HEK293T (cell line): ENCODE measurements at regions not wholly inside any gene's neighbourhood (a gene's known extent, or its start where the extent isn't known, plus 50 kb on each side); places are given as distances from the start of the nearest gene placed in this dataset.
A peak's percentile ranks its signal among the peaks of the same experiment; 100 is the strongest.

Experiments
- CTCF ChIA-PET: fragments of 350-600 bp; formaldehyde crosslinking; extraction: SDS; loops from one replicate; lab custom pipeline; 2021; ENCODE audit warnings: antibody characterized with exemption, inconsistent platforms; lab: Yijun Ruan, JAX
- POLR2A ChIA-PET: fragments of 350-600 bp; formaldehyde crosslinking; extraction: SDS; loops from one replicate; lab custom pipeline; 2020; ENCODE audit warnings: antibody characterized with exemption, inconsistent platforms; lab: Yijun Ruan, JAX
- DNase-seq: peaks from one replicate; pipeline ENCODE4 v3.0.0; 2012; ENCODE audit warnings: mixed read lengths; ENCODE audit errors: extremely low spot score
- ARNT ChIP-seq: fragments of 450-650 bp; IDR thresholded peaks from 2 replicates; pipeline ENCODE4 v1.6.1; 2017; ENCODE audit warnings: mild to moderate bottlenecking
- BHLHE40 ChIP-seq: fragments of 450-650 bp; IDR thresholded peaks from 2 replicates; pipeline ENCODE4 v1.6.1; 2016; ENCODE audit warnings: mild to moderate bottlenecking, moderate library complexity, borderline replicate concordance
- CTBP1 ChIP-seq: fragments of 450-650 bp; IDR thresholded peaks from 2 replicates; pipeline ENCODE4 v1.6.1; 2016; ENCODE audit warnings: borderline replicate concordance
- ELF4 ChIP-seq: fragments of 450-650 bp; IDR thresholded peaks from 2 replicates; pipeline ENCODE4 v1.6.1; 2017; ENCODE audit warnings: antibody characterized with exemption
- FOXA1 ChIP-seq: fragments of 450-650 bp; IDR thresholded peaks from 2 replicates; pipeline ENCODE4 v1.6.1; 2016; ENCODE audit warnings: mild to moderate bottlenecking
- FOXK2 ChIP-seq: fragments of 450-650 bp; IDR thresholded peaks from 2 replicates; pipeline ENCODE4 v1.6.1; 2016; ENCODE audit warnings: mild to moderate bottlenecking
- FOXM1 ChIP-seq: fragments of 450-650 bp; IDR thresholded peaks from 2 replicates; pipeline ENCODE4 v1.6.1; 2017; ENCODE audit warnings: mild to moderate bottlenecking, borderline replicate concordance
- HDGF ChIP-seq: fragments of 450-650 bp; IDR thresholded peaks from 2 replicates; pipeline ENCODE4 v1.6.1; 2017; ENCODE audit warnings: antibody characterized with exemption, borderline replicate concordance
- L3MBTL2 ChIP-seq: fragments of 450-650 bp; conservative IDR thresholded peaks from 2 replicates; pipeline ENCODE4 v1.6.1; 2016; ENCODE audit warnings: mild to moderate bottlenecking
- LEF1 ChIP-seq: fragments of 450-650 bp; IDR thresholded peaks from 2 replicates; pipeline ENCODE4 v1.6.1; 2017; ENCODE audit warnings: mild to moderate bottlenecking, borderline replicate concordance
- NFRKB ChIP-seq: fragments of 450-650 bp; IDR thresholded peaks from 2 replicates; pipeline ENCODE4 v1.6.1; 2016; ENCODE audit warnings: mild to moderate bottlenecking, moderate library complexity
- PKNOX1 ChIP-seq: fragments of 450-650 bp; IDR thresholded peaks from 2 replicates; pipeline ENCODE4 v1.6.1; 2016
- SP1 ChIP-seq: fragments of 450-650 bp; IDR thresholded peaks from 2 replicates; pipeline ENCODE4 v1.6.1; 2017
- SUZ12 ChIP-seq: fragments of 450-650 bp; IDR thresholded peaks from 2 replicates; pipeline ENCODE4 v1.6.1; 2016; ENCODE audit warnings: mild to moderate bottlenecking
- TARDBP ChIP-seq: fragments of 450-650 bp; IDR thresholded peaks from 2 replicates; pipeline ENCODE4 v1.6.1; 2016
- ZNF384 ChIP-seq: fragments of 450-650 bp; IDR thresholded peaks from 2 replicates; pipeline ENCODE4 v1.6.1; 2016

GRCh38 chr1:87512431-87512830 is 183.8 kb downstream of the LMO4 start:
- DNase-seq, result no peak
- POLR2A ChIA-PET, result no interaction called here
- TF ChIP-seq LEF1 (no peak), FOXK2 (no peak), ELF4 (no peak), NFRKB (no peak), SUZ12 (no peak), CTBP1 (no peak), L3MBTL2 (no peak), BHLHE40 (no peak), FOXM1 (no peak), TARDBP (no peak), ZNF384 (no peak), SP1 (no peak), PKNOX1 (no peak), HDGF (no peak), ARNT (no peak), FOXA1 (no peak)
- CTCF ChIA-PET, result no interaction called here

- ChIA-PET POLR2A (no interaction called here), CTCF (no interaction called here)
- DNase-seq, result peak; percentile 36
- TF ChIP-seq LEF1 (no peak), BHLHE40 (no peak), NFRKB (no peak), CTBP1 (no peak), FOXM1 (no peak), SUZ12 (no peak), TARDBP (no peak), ZNF384 (no peak), FOXK2 (no peak), SP1 (no peak), ELF4 (no peak), HDGF (no peak), FOXA1 (no peak), PKNOX1 (no peak), L3MBTL2 (no peak), ARNT (no peak)
Measured at GRCh38 chr1:87513255-87513654, 184.6 kb downstream of the LMO4 start.

GRCh38 chr1:87513966-87514660 is 185.4 kb downstream of the LMO4 start:
- CTCF ChIA-PET, result no interaction called here
- POLR2A ChIA-PET, result no interaction called here
- TF ChIP-seq FOXA1 (no peak), TARDBP (no peak), PKNOX1 (no peak), FOXK2 (no peak), SUZ12 (no peak)
- no peak for DNase-seq

- DNase-seq, result no peak
- POLR2A ChIA-PET, result no interaction called here
- TF ChIP-seq TARDBP (no peak), ZNF384 (no peak), LEF1 (no peak), PKNOX1 (no peak), L3MBTL2 (no peak)
- CTCF ChIA-PET, result no interaction called here
Measured at GRCh38 chr1:87515781-87516180, 187.1 kb downstream of the LMO4 start.

GRCh38 chr1:87518794-87519193 is 190.1 kb downstream of the LMO4 start:
- CTCF ChIA-PET, result no interaction called here
- TF ChIP-seq SUZ12 (no peak), BHLHE40 (no peak), HDGF (no peak), SP1 (no peak), ELF4 (no peak), ARNT (no peak), FOXA1 (no peak), L3MBTL2 (no peak), LEF1 (no peak), PKNOX1 (no peak), TARDBP (no peak), CTBP1 (no peak), NFRKB (no peak), FOXM1 (no peak), ZNF384 (no peak), FOXK2 (no peak)
- POLR2A ChIA-PET, result no interaction called here
- no peak for DNase-seq
